Memory B cell (primary cell): ENCODE measurements at regions not wholly inside any gene's neighbourhood (a gene's known extent, or its start where the extent isn't known, plus 50 kb on each side); places are given as distances from the start of the nearest gene placed in this dataset.

Experiments
- ATAC-seq: fragments of 150-1000 bp; cut with Tn5 transposase; 2 replicates; pipeline ENCODE4 v1.10.0; 2021; ENCODE audit warnings: low read depth, mild to moderate bottlenecking, moderate library complexity
- DNase-seq, 2 donors: peaks; one replicate each; pipeline ENCODE4 v3.0.0; 2022; ENCODE audit warnings: low spot score in 2 of 2
- H3K27ac Mint-ChIP-seq: one replicate; pipeline ENCODE4 v1.8.0; 2022; ENCODE audit warnings: mild to moderate bottlenecking, moderate library complexity, mixed read lengths
- H3K27me3 Mint-ChIP-seq: one replicate; pipeline ENCODE4 v1.8.0; 2022; ENCODE audit warnings: mixed read lengths
- H3K36me3 Mint-ChIP-seq: one replicate; pipeline ENCODE4 v1.8.0; 2022; ENCODE audit warnings: mild to moderate bottlenecking, mixed read lengths
- H3K4me1 Mint-ChIP-seq: one replicate; pipeline ENCODE4 v1.8.0; 2022; ENCODE audit warnings: mixed read lengths
- H3K4me3 Mint-ChIP-seq: one replicate; pipeline ENCODE4 v1.8.0; 2022; ENCODE audit warnings: mild to moderate bottlenecking, moderate library complexity, mixed read lengths
- H3K9me3 Mint-ChIP-seq: one replicate; pipeline ENCODE4 v1.8.0; 2022; ENCODE audit warnings: mixed read lengths

DNA sequence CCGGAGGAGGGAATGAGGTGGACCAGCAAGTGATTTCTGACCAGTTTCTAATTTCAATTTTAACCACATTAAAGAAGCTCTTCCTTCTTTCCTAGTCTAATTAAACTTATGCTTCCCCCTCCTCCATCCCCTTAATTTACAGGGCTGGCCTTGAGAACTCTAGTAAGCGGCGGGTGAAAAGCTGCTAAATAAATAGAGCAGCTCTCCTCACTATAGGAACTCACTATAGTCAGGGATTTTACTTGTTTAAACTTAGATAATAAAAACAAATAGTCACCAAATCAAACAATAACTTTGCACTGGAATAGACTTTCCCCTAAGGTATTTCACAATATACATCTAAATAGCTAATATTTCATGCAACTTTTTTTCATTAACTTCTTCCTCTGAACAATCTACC, 1838.2 kb upstream of the PRR20A start:
- no peak overlapping the region for H3K27ac Mint-ChIP-seq
- DNase-seq (no peak), ATAC-seq (no peak)
- H3K36me3 Mint-ChIP-seq: no peaks in the 10 kb centered on the region
- H3K4me1 Mint-ChIP-seq: no peaks in the 10 kb centered on the region
- peaks cover 3% of the 10 kb centered on the region for H3K9me3 Mint-ChIP-seq
- no peaks in the 10 kb centered on the region for H3K27me3 Mint-ChIP-seq
- H3K4me3 Mint-ChIP-seq: no peak overlapping the region

DNA sequence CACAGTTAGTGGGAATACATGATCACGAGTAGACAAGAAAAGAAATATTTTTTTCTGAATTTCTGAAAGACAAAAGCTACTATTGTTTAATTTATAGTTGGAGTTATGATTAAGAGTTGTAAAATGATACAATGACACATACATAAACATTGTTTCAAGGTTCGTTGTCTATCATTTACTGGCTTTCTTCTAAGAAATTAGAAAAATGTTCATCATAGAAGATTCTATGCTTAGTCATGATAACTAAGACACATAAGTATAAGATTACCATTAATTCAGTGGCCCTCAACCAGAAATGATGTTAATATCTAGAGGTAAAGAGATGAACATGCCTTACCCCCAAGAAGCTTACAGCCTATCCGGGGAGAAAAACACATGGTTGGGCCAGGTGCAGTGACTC, 1832.8 kb upstream of the PRR20A start:
- H3K27me3 Mint-ChIP-seq: no peaks in the 10 kb centered on the region
- H3K9me3 Mint-ChIP-seq: peaks cover 4% of the 10 kb centered on the region
- no peak overlapping the region for H3K27ac Mint-ChIP-seq
- H3K4me3 Mint-ChIP-seq: no peak overlapping the region
- ATAC-seq: no peak
- H3K36me3 Mint-ChIP-seq: no peaks in the 10 kb centered on the region
- H3K4me1 Mint-ChIP-seq: no peaks in the 10 kb centered on the region
- no peak for DNase-seq

DNA sequence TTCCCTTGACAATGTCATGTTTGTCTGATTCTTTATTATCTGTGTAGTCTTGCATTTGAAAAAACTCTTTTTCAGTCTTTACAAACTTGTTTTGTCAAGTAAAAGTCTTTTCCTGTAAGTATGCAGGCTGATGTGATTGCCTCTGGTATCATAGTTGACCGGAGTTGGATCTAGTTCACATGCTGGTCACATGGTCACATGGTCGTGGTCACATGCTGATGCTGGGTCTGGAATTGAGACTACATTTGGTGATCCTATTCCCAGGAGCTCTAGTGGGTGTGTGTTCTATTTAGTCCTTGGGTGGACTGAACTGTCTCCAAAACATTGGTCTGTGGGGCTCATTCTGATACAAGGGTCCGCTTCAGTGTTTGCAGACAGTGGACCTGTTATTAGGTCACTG, 1798.8 kb upstream of the PRR20A start:
- Mint-ChIP-seq H3K9me3 (peaks cover 6% of the 10 kb centered on the region), H3K4me3 (no peak overlapping the region), H3K27me3 (no peaks in the 10 kb centered on the region), H3K36me3 (no peaks in the 10 kb centered on the region), H3K27ac (no peak overlapping the region), H3K4me1 (no peaks in the 10 kb centered on the region)
- DNase-seq: no peak
- no peak for ATAC-seq

DNA sequence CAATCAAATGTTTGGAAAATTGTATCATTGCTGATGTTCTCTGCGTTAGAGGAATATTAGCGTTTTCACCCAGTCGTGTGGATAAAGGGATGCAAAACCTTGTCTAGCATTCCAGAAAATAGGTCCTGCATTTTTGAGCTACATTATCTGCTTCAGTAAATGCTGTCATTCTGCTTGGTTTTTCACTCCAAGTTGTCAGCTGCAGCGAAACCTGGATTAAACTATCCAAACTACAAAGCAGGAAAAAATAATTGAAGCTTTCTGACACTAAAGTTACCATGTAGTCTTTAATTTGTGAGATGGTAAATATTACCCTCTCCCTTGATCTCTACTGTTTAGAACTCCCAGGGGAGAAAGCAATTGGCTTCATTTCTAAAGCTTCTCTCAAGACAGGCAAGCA, 1795.5 kb upstream of the PRR20A start:
- Mint-ChIP-seq H3K4me1 (no peaks in the 10 kb centered on the region), H3K36me3 (no peaks in the 10 kb centered on the region), H3K27ac (no peak overlapping the region), H3K4me3 (no peak overlapping the region), H3K27me3 (no peaks in the 10 kb centered on the region), H3K9me3 (peaks cover 5% of the 10 kb centered on the region)
- ATAC-seq (no peak), DNase-seq (no peak)

DNA sequence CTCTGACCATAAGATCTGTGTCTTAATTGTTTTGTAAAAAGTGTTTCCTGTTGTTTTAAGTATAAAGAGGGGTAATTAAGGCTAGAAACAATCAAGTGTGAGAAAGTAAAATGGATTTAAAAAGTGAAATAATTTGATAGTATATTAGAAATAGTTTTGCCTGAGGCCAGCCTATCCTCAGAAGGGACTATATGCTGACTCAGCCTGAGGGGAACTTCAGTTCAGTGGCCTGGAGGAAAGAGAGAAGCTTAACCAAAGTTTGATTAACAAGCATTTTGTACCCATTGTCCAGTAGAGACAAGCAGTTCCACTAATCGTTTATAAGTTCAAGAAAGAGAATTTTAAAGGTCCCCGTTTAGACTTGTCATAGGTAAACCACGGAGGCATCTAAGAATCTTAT, 1793.2 kb upstream of the PRR20A start:
- H3K27me3 Mint-ChIP-seq: no peaks in the 10 kb centered on the region
- H3K9me3 Mint-ChIP-seq: peaks cover 2% of the 10 kb centered on the region
- H3K4me3 Mint-ChIP-seq: no peak overlapping the region

DNA sequence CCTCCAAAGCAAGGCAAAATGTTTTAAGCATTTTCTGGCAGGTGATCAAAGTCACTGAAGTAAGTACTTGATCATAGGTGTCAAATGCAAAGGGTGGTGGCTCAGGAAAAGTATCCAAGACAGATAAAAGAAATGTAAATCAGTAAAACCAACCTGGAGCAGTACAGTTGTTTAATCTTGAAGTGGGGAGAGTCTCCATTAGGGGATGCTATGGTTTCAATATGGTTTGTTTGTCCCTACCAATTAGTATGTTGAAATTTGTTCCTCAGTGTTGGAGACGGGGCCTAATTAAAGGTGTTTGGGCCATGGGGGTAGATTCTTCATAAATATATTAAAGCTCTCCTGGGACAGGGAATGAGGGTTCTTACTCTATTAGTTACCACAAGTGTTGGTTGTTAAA, 1781.7 kb upstream of the PRR20A start:
- DNase-seq (no peak), ATAC-seq (no peak)
- no peaks in the 10 kb centered on the region for H3K36me3 Mint-ChIP-seq
- no peak overlapping the region for H3K27ac Mint-ChIP-seq
- no peaks in the 10 kb centered on the region for H3K4me1 Mint-ChIP-seq
- no peak overlapping the region for H3K4me3 Mint-ChIP-seq
- no peaks in the 10 kb centered on the region for H3K27me3 Mint-ChIP-seq
- no peaks in the 10 kb centered on the region for H3K9me3 Mint-ChIP-seq

More for the DNA sequence above, 1793.2 kb upstream of the PRR20A start:
- Mint-ChIP-seq H3K4me1 (no peaks in the 10 kb centered on the region), H3K27ac (no peak overlapping the region), H3K36me3 (no peaks in the 10 kb centered on the region)
- ATAC-seq (no peak), DNase-seq (no peak)

DNA sequence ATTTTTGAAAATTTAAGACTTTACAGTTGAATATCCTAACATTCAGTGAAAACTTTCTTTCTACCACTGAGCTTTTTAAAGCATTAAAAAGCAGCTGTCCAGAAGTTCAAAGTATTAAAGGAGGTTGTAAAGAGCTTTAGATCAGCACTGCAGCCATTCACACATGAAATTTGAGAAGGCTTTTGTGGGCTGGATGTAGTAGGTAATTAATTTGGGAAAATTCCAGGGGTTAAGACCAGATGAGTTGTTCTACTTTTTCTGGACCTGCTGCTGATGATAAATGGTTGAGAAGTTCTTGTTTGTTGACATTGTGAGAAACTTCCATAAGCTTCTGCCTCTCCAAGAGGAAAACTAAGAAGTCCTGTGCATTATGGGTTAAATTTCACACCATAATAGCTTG, 1779.6 kb upstream of the PRR20A start:
- no peak overlapping the region for H3K4me3 Mint-ChIP-seq
- H3K36me3 Mint-ChIP-seq: no peaks in the 10 kb centered on the region
- no peaks in the 10 kb centered on the region for H3K9me3 Mint-ChIP-seq
- ATAC-seq (no peak), DNase-seq (no peak)
- no peaks in the 10 kb centered on the region for H3K27me3 Mint-ChIP-seq
- H3K27ac Mint-ChIP-seq: no peak overlapping the region
- H3K4me1 Mint-ChIP-seq: no peaks in the 10 kb centered on the region

DNA sequence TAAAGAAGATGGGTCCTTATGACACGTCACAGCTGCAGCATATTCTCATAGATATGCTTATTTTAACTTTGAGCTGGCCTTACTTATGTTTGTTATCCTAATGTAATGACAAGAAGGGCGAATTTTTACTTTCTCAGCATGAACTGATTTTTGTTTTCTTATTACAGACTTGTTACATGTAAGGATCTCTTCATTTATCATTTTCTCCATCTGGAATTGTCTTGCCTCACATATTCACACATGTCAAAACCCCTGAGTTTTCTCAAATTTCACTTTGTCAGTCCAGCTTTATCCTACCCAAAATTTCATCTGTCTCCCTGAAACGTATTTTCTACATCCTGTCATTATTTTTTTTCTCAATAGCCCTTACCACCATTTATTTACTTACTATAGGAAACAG, 1774.0 kb upstream of the PRR20A start:
- Mint-ChIP-seq H3K4me1 (no peaks in the 10 kb centered on the region), H3K27me3 (no peaks in the 10 kb centered on the region), H3K9me3 (peaks cover 2% of the 10 kb centered on the region)

DNA sequence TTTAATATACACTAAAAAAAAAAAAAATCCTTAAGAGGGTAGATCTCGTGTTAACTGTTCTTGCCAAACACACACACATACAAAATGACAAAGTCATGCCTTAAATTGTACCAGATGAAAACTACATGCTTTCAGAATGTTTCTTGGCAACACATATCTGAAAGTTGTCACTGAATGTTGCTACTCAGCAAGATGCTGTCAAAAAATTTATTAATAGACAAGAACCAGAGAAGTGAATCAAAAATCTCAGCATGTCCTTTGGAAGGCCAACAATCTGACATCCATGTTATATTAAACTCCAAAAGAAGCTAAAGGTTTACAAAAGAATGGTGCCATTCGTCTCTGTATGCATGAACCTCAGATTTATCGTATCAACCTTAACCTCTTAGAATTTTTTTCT, 1746.2 kb upstream of the PRR20A start:
- no peak for DNase-seq
- Mint-ChIP-seq H3K4me1 (no peaks in the 10 kb centered on the region), H3K27me3 (no peaks in the 10 kb centered on the region), H3K9me3 (peaks cover 11% of the 10 kb centered on the region), H3K27ac (no peak overlapping the region), H3K36me3 (no peaks in the 10 kb centered on the region), H3K4me3 (no peak overlapping the region)
- no peak for ATAC-seq

More for the DNA sequence above, 1774.0 kb upstream of the PRR20A start:
- ATAC-seq (no peak), DNase-seq (no peak)
- Mint-ChIP-seq H3K4me3 (no peak overlapping the region), H3K27ac (no peak overlapping the region), H3K36me3 (no peaks in the 10 kb centered on the region)

DNA sequence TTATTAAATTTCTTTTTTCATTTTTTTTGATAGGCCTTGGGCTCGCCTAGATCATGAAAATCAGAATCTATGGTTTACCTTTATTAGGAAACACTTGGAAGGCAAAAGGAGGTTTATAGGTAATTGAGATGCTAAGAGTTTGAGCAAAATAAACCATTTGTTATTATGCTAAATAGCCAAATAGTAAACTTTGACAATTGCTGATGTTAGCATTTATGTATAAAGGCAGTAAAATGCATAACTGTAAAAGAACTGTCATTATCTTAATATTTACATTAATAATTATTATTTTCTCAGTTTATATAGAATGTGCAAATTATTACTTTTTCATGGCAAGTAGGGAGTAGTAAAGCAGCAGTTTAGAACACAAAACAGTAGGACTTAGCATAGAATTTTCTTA, 1737.8 kb upstream of the PRR20A start:
- Mint-ChIP-seq H3K27me3 (no peaks in the 10 kb centered on the region), H3K9me3 (peaks cover 1% of the 10 kb centered on the region), H3K27ac (no peak overlapping the region), H3K4me1 (no peaks in the 10 kb centered on the region), H3K4me3 (no peak overlapping the region), H3K36me3 (no peaks in the 10 kb centered on the region)
- ATAC-seq: no peak
- no peak for DNase-seq

DNA sequence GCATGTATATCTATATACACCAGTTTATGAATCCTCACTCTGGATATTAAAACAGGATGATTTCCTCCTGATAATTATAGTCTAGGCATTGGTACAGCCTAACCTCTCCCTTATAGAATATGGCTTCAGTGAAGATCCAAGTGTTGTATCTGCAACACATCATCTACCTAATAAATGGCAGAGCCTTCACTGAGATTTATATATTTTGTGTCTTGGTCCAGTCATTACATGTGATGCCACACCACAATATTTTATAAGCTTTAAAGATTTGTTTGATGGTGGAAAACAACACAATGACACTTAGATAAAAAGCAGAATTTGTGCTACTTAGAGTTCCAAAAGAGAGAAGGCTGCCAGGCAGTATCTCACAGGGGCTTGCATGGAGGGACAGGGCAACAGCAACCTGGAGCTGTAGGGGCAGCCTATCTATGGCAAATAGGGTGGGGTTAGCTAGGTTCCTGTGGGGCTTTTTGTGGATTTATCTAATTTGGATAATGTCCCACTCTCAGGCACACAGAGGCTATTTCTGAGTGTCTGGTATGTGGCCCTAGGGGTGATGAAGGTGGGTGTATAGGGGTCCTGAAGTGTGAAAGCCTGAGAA, 1736.7 kb upstream of the PRR20A start:
- H3K36me3 Mint-ChIP-seq: no peaks in the 10 kb centered on the region
- H3K27me3 Mint-ChIP-seq: no peaks in the 10 kb centered on the region
- no peaks in the 10 kb centered on the region for H3K4me1 Mint-ChIP-seq
- no peak overlapping the region for H3K4me3 Mint-ChIP-seq
- H3K27ac Mint-ChIP-seq: no peak overlapping the region
- no peak for DNase-seq
- peaks cover 5% of the 10 kb centered on the region for H3K9me3 Mint-ChIP-seq
- ATAC-seq: no peak

DNA sequence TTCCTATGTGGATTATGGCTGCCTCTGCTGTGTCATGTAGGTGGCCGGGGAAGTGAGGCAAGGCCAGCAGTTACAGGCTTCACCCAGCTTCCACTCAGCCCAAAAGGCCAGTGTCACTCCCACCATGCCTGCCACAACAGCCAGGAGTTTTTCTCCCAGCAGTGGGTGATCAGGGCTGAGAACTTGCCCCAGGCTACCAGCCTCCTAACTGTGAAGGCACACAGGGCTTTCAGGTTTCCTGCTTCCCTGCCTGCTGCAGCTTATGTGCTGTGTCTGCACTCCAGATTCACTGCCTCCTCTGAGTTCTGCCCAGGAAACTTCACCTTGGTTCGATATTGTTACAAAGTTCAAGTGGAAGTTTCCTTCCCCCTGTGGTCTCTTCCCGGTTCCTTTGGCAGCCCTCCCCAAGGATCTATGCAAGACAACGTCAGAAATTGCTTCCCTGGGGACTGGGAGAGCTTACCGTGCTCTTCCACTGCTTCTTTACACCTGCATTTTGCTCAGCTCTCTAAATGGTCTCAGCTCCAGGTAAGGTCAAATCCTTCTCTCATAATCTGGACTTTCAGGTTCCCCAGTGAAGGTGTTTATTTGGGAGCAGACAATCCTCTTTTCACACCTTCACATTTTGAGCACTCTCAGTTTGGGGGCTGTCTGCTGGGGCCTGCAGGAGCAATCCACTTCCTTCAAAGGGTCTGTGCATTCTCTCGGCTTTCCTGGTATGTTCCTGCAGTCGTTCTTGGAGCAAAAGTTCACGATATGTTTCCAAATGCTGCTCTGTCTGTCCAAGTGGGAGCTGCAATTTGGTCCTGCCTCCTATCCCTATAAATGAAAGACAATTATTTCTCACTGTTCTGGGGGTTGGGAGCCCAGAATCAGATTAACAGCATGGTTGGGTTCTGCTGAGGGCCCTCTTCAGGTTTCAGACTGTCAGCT, 1730.1 kb upstream of the PRR20A start:
- Mint-ChIP-seq H3K27me3 (no peaks in the 10 kb centered on the region), H3K27ac (no peak overlapping the region), H3K4me3 (no peak overlapping the region), H3K9me3 (peaks cover 3% of the 10 kb centered on the region), H3K36me3 (no peaks in the 10 kb centered on the region), H3K4me1 (no peaks in the 10 kb centered on the region)
- no peak for ATAC-seq
- DNase-seq: no peak

DNA sequence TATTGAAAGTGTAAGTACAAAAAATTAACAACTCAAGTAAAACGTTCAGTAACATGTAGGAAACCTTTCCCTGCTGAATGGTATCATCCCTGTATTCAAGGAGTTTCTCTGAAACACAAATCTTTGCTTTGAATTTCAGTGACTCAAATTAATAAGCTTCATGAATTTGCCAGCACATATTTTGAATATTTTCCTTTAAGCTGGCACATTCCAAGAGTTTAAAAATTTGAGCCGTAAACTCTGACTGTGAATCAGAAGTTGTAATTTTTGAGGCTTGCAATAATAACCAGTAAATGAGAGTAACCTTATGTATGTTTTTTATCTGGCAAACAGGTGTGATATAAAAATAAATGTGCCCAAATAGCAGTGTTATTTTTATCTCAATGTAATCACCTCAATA, 1722.6 kb upstream of the PRR20A start:
- DNase-seq: no peak
- Mint-ChIP-seq H3K4me1 (no peaks in the 10 kb centered on the region), H3K27ac (no peak overlapping the region), H3K27me3 (no peaks in the 10 kb centered on the region), H3K36me3 (no peaks in the 10 kb centered on the region), H3K4me3 (no peak overlapping the region), H3K9me3 (peaks cover 4% of the 10 kb centered on the region)
- no peak for ATAC-seq

DNA sequence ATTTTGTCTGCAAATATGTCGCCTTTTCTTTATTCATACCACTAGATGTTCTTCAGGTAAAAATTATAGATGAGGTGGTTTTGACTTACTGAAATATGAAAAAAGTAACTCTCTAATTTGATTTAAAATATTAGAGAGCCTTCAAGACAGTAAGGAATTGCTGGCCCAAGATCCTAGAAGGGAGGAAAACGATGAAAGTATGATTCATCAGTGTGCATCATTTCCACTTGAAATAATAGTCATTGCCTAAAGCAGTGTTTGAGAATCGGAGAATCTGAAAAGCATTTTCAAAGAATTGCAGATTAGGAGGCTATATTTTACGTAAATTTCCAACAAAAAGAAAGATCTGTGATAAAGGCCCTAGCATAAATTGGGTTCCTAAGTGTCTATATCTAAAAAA, 1707.9 kb upstream of the PRR20A start:
- DNase-seq (no peak), ATAC-seq (no peak)
- no peak overlapping the region for H3K4me3 Mint-ChIP-seq
- no peaks in the 10 kb centered on the region for H3K9me3 Mint-ChIP-seq
- H3K4me1 Mint-ChIP-seq: no peaks in the 10 kb centered on the region
- H3K36me3 Mint-ChIP-seq: no peaks in the 10 kb centered on the region
- H3K27ac Mint-ChIP-seq: no peak overlapping the region
- no peaks in the 10 kb centered on the region for H3K27me3 Mint-ChIP-seq

DNA sequence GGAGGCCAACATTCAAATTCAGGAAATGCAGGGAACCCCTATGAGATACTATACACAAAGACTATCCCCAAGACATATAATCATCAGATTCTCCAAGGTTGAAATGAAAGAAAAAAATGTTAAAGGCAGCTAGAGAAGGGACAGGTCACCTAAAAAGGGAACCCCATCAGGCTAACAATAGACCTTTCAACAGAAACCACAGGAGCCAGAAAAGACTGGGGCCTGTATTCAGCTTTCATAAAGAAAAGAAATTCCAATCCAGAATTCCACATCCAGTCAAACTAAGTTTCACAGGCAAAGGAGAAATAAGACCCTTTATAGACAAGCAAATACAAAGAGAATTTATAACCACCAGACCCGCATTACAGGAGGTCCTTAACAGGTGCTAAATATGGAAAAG, 1703.6 kb upstream of the PRR20A start:
- H3K9me3 Mint-ChIP-seq: peaks cover 7% of the 10 kb centered on the region
- H3K4me3 Mint-ChIP-seq: no peak overlapping the region
- H3K4me1 Mint-ChIP-seq: no peaks in the 10 kb centered on the region
- H3K27ac Mint-ChIP-seq: no peak overlapping the region
- H3K36me3 Mint-ChIP-seq: no peaks in the 10 kb centered on the region
- DNase-seq (no peak), ATAC-seq (no peak)
- H3K27me3 Mint-ChIP-seq: no peaks in the 10 kb centered on the region
